ENCODE measurements at regions not wholly inside any gene's neighbourhood (a gene's known extent, or its start where the extent isn't known, plus 50 kb on each side); places are given as distances from the start of the nearest gene placed in this dataset.

DNA sequence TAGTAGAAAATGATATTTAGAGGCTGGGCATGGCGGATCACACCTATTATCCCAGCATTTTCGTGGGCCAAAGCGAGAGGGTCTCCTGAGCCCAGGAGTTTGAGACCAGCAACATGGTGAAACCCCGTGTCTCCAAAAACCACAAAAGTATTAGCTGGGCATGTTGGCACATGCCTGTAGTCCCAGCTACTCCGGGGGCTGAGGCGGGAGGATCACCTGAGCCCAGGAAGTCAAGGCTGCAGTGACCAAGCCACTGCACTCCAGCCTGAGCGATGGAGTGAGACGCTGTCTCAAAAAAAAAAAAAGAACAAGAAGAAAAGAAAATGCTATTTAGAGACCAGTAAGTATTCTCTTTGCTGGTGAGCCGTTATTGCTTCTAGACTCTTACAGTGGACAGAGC lies 79.2 kb upstream of the MDM1 start:
- TF ChIP-seq, protein P1, sequence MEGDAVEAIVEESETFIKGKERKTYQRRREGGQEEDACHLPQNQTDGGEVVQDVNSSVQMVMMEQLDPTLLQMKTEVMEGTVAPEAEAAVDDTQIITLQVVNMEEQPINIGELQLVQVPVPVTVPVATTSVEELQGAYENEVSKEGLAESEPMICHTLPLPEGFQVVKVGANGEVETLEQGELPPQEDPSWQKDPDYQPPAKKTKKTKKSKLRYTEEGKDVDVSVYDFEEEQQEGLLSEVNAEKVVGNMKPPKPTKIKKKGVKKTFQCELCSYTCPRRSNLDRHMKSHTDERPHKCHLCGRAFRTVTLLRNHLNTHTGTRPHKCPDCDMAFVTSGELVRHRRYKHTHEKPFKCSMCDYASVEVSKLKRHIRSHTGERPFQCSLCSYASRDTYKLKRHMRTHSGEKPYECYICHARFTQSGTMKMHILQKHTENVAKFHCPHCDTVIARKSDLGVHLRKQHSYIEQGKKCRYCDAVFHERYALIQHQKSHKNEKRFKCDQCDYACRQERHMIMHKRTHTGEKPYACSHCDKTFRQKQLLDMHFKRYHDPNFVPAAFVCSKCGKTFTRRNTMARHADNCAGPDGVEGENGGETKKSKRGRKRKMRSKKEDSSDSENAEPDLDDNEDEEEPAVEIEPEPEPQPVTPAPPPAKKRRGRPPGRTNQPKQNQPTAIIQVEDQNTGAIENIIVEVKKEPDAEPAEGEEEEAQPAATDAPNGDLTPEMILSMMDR (optimal IDR thresholded peaks at IDR 0.05 in 1 of 3, IDR thresholded peaks at IDR 0.05 in 1 of 3, conservative IDR thresholded peaks at IDR 0.05 in 1 of 3; ENCODE audit: extremely low read depth in 1 of 3, insufficient read depth in 2 of 3, low read length in 3 of 3) = no peak
- no peak for TF ChIP-seq EZH2 (IDR thresholded peaks at IDR 0.05; ENCODE audit: low read length)

Measured in keratinocyte (primary cell).